Natural killer cell (primary cell): ENCODE measurements at regions not wholly inside any gene's neighbourhood (a gene's known extent, or its start where the extent isn't known, plus 50 kb on each side); places are given as distances from the start of the nearest gene placed in this dataset.

Experiments used
- ATAC-seq, 3 donors: fragments of 150-1000 bp in 2 of 3; fragments of 200-7000 bp in 1 of 3; cut with Tn5 transposase; 1 replicate in 1 of 3; 2 replicates in 2 of 3; pipeline ENCODE4 v1.10.0; 2021; ENCODE audit warnings: mild to moderate bottlenecking in 2 of 3, moderate library complexity in 2 of 3
- DNase-seq, 2 donors: peaks; one replicate each; pipeline versions ENCODE4 v3.0.0 to v3.0.0-alpha.2; 2013 to 2021; ENCODE audit warnings: mixed read lengths in 1 of 2
- H3K27ac ChIP-seq: one replicate; pipeline ENCODE4 v1.5.1; 2013; ENCODE audit warnings: mild to moderate bottlenecking, low read length
- H3K27me3 ChIP-seq: one replicate; pipeline ENCODE4 v1.6.1; 2013; ENCODE audit warnings: low read length; ENCODE audit not compliant: control insufficient read depth, insufficient read depth
- H3K36me3 ChIP-seq: one replicate; pipeline ENCODE4 v1.6.1; 2013; ENCODE audit warnings: low read length; ENCODE audit not compliant: control insufficient read depth, insufficient read depth
- H3K4me1 ChIP-seq: one replicate; pipeline ENCODE4 v1.6.1; 2013; ENCODE audit warnings: low read length; ENCODE audit not compliant: control insufficient read depth, insufficient read depth
- H3K4me3 ChIP-seq: one replicate; pipeline ENCODE4 v1.5.1; 2013; ENCODE audit warnings: low read length
- H3K9me3 ChIP-seq: one replicate; pipeline ENCODE4 v1.6.1; 2013; ENCODE audit warnings: low read length; ENCODE audit not compliant: control insufficient read depth, insufficient read depth
- H3K27ac Mint-ChIP-seq, 2 donors: one replicate each; pipeline ENCODE4 v1.8.0; 2022; ENCODE audit warnings: mild to moderate bottlenecking in 2 of 2, mixed read lengths in 2 of 2, moderate library complexity in 1 of 2
- H3K27me3 Mint-ChIP-seq, 2 donors: one replicate each; pipeline ENCODE4 v1.8.0; 2022; ENCODE audit warnings: low read depth in 2 of 2, mixed read lengths in 2 of 2
- H3K36me3 Mint-ChIP-seq: one replicate; pipeline ENCODE4 v1.8.0; 2022; ENCODE audit warnings: mixed read lengths
- H3K4me1 Mint-ChIP-seq, 2 donors: one replicate each; pipeline ENCODE4 v1.8.0; 2022; ENCODE audit warnings: mixed read lengths in 2 of 2
- H3K4me3 Mint-ChIP-seq: one replicate; pipeline ENCODE4 v1.8.0; 2022; ENCODE audit warnings: mild to moderate bottlenecking, moderate library complexity, mixed read lengths
- H3K9me3 Mint-ChIP-seq, 2 donors: one replicate each; pipeline ENCODE4 v1.8.0; 2022; ENCODE audit warnings: mixed read lengths in 2 of 2
- CTCF ChIP-seq: fragments of 200-600 bp; IDR thresholded peaks from one replicate; pipeline ENCODE4 v1.8.0; 2022; ENCODE audit warnings: antibody characterized with exemption
- WGBS: methylation state at CpG from one replicate; pipeline ENCODE4 v1.1.7; 2013; ENCODE audit warnings: missing lambda C conversion rate; ENCODE audit not compliant: insufficient coverage; 5-methylcytosine and 5-hydroxymethylcytosine counted together
- intact Hi-C: fragments of 100-400 bp; cut with micrococcal nuclease; formaldehyde crosslinking; loops from one replicate; pipeline ENCODE4 v1.14.2; 2022

GRCh38 chr2:216317831-216318520 lies 54.3 kb downstream of the MARCHF4 start:
- Mint-ChIP-seq H3K36me3 (no peaks in the 10 kb centered on the region), H3K4me1 (peaks cover 23 to 26% of the 10 kb centered on the region in 2 donors), H3K9me3 (no peaks in the 10 kb centered on the region), H3K27me3 (peaks cover 0 to 3% of the 10 kb centered on the region in 2 donors), H3K27ac (peak overlapping the region; percentile 12 to 82), H3K4me3 (no peak overlapping the region)
- H3K36me3 ChIP-seq = no peaks in the 10 kb centered on the region
- peaks cover 15% of the 10 kb centered on the region for H3K4me1 ChIP-seq
- H3K27ac ChIP-seq = no peak overlapping the region
- no peaks in the 10 kb centered on the region for H3K9me3 ChIP-seq
- intact Hi-C loops = loop anchor here (5.0 kb wide), 1 partner anchor 34 kb away; no protein-coding TSS in a partner anchor
- TF ChIP-seq CTCF = no peak
- DNase-seq = no peak
- 76% methylated on average over 9 of the region's 9 CpGs for WGBS
- ATAC-seq = no peak
- H3K27me3 ChIP-seq = no peaks in the 10 kb centered on the region
- H3K4me3 ChIP-seq = no peak overlapping the region

- Histone ChIP-seq H3K27ac (no peak overlapping the region), H3K4me3 (no peak overlapping the region), H3K36me3 (no peaks in the 10 kb centered on the region), H3K9me3 (no peaks in the 10 kb centered on the region), H3K27me3 (no peaks in the 10 kb centered on the region), H3K4me1 (peaks cover 15% of the 10 kb centered on the region)
- Mint-ChIP-seq H3K4me1 (peaks cover 23 to 26% of the 10 kb centered on the region in 2 donors), H3K4me3 (no peak overlapping the region), H3K36me3 (no peaks in the 10 kb centered on the region), H3K9me3 (no peaks in the 10 kb centered on the region), H3K27me3 (peaks cover 0 to 3% of the 10 kb centered on the region in 2 donors), H3K27ac (no peak overlapping the region)
- 100% methylated on average over 1 of the region's 2 CpGs for WGBS
- intact Hi-C loops = loop anchor here (5.0 kb wide), 1 partner anchor 36 kb away; no protein-coding TSS in a partner anchor
- ATAC-seq (no peak), DNase-seq (no peak)
- no peak for TF ChIP-seq CTCF
These were observed 55.5 kb downstream of the MARCHF4 start for GRCh38 chr2:216316743-216317142.

- Mint-ChIP-seq H3K9me3 (no peaks in the 10 kb centered on the region), H3K36me3 (no peaks in the 10 kb centered on the region), H3K27me3 (peaks cover 0 to 3% of the 10 kb centered on the region in 2 donors), H3K4me3 (no peak overlapping the region), H3K27ac (no peak overlapping the region), H3K4me1 (peaks cover 23 to 26% of the 10 kb centered on the region in 2 donors)
- Histone ChIP-seq H3K27me3 (no peaks in the 10 kb centered on the region), H3K4me3 (no peak overlapping the region), H3K27ac (no peak overlapping the region), H3K36me3 (no peaks in the 10 kb centered on the region), H3K9me3 (no peaks in the 10 kb centered on the region), H3K4me1 (peaks cover 15% of the 10 kb centered on the region)
- intact Hi-C loops = loop anchor here (5.0 kb wide), 1 partner anchor 36 kb away; no protein-coding TSS in a partner anchor
- WGBS = 77% methylated on average over 17 of the region's 19 CpGs
- ATAC-seq (peak in 1 of 3 donors; percentile 29), DNase-seq (no peak)
- TF ChIP-seq CTCF = no peak
These were observed 56.3 kb downstream of the MARCHF4 start for GRCh38 chr2:216315802-216316603.
